ENCODE measurements at regions not wholly inside any gene's neighbourhood (a gene's known extent, or its start where the extent isn't known, plus 50 kb on each side); places are given as distances from the start of the nearest gene placed in this dataset.
A peak's percentile ranks its signal among the peaks of the same experiment; 100 is the strongest.
"Not testable (repeated sequence)": the region's sequence is repeated elsewhere in the genome, so short reads cannot be mapped to it uniquely, and the experiment has no call there.

GRCh38 chr9:78172610-78173009 lies 63.3 kb upstream of the CEP78 start:
- DNase-seq (ENCODE audit: low read depth), result not testable (repeated sequence)

GRCh38 chr9:78171651-78172050 lies 64.2 kb upstream of the CEP78 start:
- no peak for DNase-seq (ENCODE audit: low read depth)

- DNase-seq (ENCODE audit: low read depth), result no peak
These were observed 66.8 kb upstream of the CEP78 start for GRCh38 chr9:78169125-78169524.

GRCh38 chr9:78167356-78167755 lies 68.5 kb upstream of the CEP78 start:
- no peak for DNase-seq (ENCODE audit: low read depth)

GRCh38 chr9:78163834-78164233 lies 72.0 kb upstream of the CEP78 start:
- DNase-seq (ENCODE audit: low read depth), result no peak

- no peak for DNase-seq (ENCODE audit: low read depth)
These were observed 77.6 kb upstream of the CEP78 start for GRCh38 chr9:78158286-78158685.

- DNase-seq (ENCODE audit: low read depth), result no peak
These were observed 84.9 kb upstream of the CEP78 start for GRCh38 chr9:78150983-78151356.

GRCh38 chr9:78150312-78150982 lies 85.4 kb upstream of the CEP78 start:
- no peak for DNase-seq (ENCODE audit: low read depth)

- no peak for DNase-seq (ENCODE audit: low read depth)
These were observed 86.1 kb upstream of the CEP78 start for GRCh38 chr9:78149702-78150291.

- no peak for DNase-seq (ENCODE audit: low read depth)
These were observed 89.6 kb upstream of the CEP78 start for GRCh38 chr9:78146241-78146640.

GRCh38 chr9:78144663-78145377 lies 91.1 kb upstream of the CEP78 start:
- no peak for DNase-seq (ENCODE audit: low read depth)

GRCh38 chr9:78144008-78144381 lies 91.9 kb upstream of the CEP78 start:
- DNase-seq (ENCODE audit: low read depth), result no peak

GRCh38 chr9:78143281-78144007 lies 92.4 kb upstream of the CEP78 start:
- DNase-seq (ENCODE audit: low read depth), result no peak

GRCh38 chr9:78142264-78142663 lies 93.6 kb upstream of the CEP78 start:
- not testable (repeated sequence) for DNase-seq (ENCODE audit: low read depth)

- DNase-seq (ENCODE audit: low read depth), result no peak
These were observed 102.1 kb upstream of the CEP78 start for GRCh38 chr9:78133751-78134150.

- DNase-seq (ENCODE audit: low read depth), result no peak
These were observed 101.1 kb upstream of the GNAQ start for GRCh38 chr9:78132701-78133058.

GRCh38 chr9:78131969-78132700 lies 100.5 kb upstream of the GNAQ start:
- no peak for DNase-seq (ENCODE audit: low read depth)

- no peak for DNase-seq (ENCODE audit: low read depth)
These were observed 99.2 kb upstream of the GNAQ start for GRCh38 chr9:78130853-78131252.

GRCh38 chr9:78130004-78130403 lies 98.4 kb upstream of the GNAQ start:
- DNase-seq (ENCODE audit: low read depth), result peak; percentile 81

GRCh38 chr9:78127279-78128225 lies 95.9 kb upstream of the GNAQ start:
- no peak for DNase-seq (ENCODE audit: low read depth)

- DNase-seq (ENCODE audit: low read depth), result no peak
These were observed 92.2 kb upstream of the GNAQ start for GRCh38 chr9:78123808-78124207.
